HFFc6 (cell line): ENCODE measurements at regions not wholly inside any gene's neighbourhood (a gene's known extent, or its start where the extent isn't known, plus 50 kb on each side); places are given as distances from the start of the nearest gene placed in this dataset.

ENCODE experiments used
- DNase-seq: peaks from one replicate; pipeline ENCODE4 v3.0.0-alpha.2; 2018
- H3K27ac Mint-ChIP-seq: 2 replicates; pipeline ENCODE4 v1.8.0; 2020; ENCODE audit warnings: mild to moderate bottlenecking, mixed read lengths
- H3K27me3 Mint-ChIP-seq: 2 replicates; pipeline ENCODE4 v1.8.0; 2021; ENCODE audit warnings: mild to moderate bottlenecking, moderate library complexity, mixed read lengths; ENCODE audit not compliant: insufficient read depth
- H3K36me3 Mint-ChIP-seq: 2 replicates; pipeline ENCODE4 v1.8.0; 2021; ENCODE audit warnings: low read depth, mixed read lengths
- H3K4me1 Mint-ChIP-seq: 2 replicates; pipeline ENCODE4 v1.8.0; 2020; ENCODE audit warnings: low read depth, mixed read lengths
- H3K4me3 Mint-ChIP-seq: 2 replicates; pipeline ENCODE4 v1.8.0; 2020; ENCODE audit warnings: mild to moderate bottlenecking, moderate library complexity, mixed read lengths
- H3K9me3 Mint-ChIP-seq: 2 replicates; pipeline ENCODE4 v1.8.0; 2020; ENCODE audit warnings: mild to moderate bottlenecking, mixed read lengths
- CTCF ChIP-seq: fragments of 200-600 bp; sonication (generic); IDR thresholded peaks from 2 replicates; pipeline ENCODE4 v1.5.0; 2021; ENCODE audit warnings: antibody characterized with exemption, mild to moderate bottlenecking

- Mint-ChIP-seq H3K4me1 (peaks cover 56% of the 10 kb centered on the region), H3K4me3 (no peak overlapping the region), H3K27ac (peak overlapping the region; percentile 79), H3K36me3 (no peaks in the 10 kb centered on the region), H3K27me3 (no peaks in the 10 kb centered on the region), H3K9me3 (no peaks in the 10 kb centered on the region)
- peak; percentile 67 for DNase-seq
- TF ChIP-seq CTCF: 0 out of 2 replicates have a peak, but pooled peaks have one; percentile 22
Measured at GRCh38 chr1:221856228-221857093, 114.6 kb upstream of the DUSP10 start.

DNA sequence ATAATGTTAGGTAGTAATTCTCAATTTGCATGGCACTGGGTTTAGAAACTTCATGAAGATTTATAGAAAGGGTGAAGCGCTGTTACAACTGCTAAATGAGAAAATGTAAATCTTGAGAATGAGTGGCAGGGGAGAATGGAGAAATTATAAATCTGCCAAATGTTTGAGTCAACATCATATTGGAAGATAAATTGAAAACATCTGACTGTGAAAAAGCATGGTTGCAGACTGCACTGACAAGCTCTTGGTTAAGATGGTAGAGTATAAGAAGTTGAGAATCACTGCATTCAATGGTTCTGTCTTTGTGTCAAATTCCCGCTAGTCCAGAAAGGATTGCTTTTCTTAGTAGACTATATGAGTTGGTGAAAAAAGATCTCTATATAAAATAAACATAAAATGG, 113.3 kb upstream of the DUSP10 start:
- TF ChIP-seq CTCF: no peak
- peaks cover 64% of the 10 kb centered on the region for H3K4me1 Mint-ChIP-seq
- no peak overlapping the region for H3K4me3 Mint-ChIP-seq
- no peaks in the 10 kb centered on the region for H3K36me3 Mint-ChIP-seq
- H3K9me3 Mint-ChIP-seq: no peaks in the 10 kb centered on the region
- no peaks in the 10 kb centered on the region for H3K27me3 Mint-ChIP-seq
- H3K27ac Mint-ChIP-seq: no peak overlapping the region
- no peak for DNase-seq

DNA sequence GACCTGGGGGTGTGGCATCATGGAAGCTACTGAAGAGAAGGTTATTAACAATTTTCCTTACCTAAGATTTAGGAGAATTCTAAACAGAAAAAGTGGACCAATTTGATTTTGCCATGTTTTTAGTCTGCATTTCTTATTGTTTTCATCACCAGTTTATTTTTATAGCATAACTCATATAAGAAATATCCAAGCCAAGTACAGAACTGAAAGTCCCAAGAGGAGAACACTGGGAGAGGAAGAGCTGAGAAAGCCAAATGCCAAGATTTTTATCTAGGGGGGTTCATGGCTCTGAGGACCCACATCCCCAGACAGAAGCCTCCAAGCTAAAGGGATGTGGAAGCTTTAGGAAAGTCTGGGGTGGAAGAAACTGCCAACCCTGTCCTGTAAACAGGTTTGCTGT, 109.4 kb upstream of the DUSP10 start:
- no peak for DNase-seq
- Mint-ChIP-seq H3K4me1 (peaks cover 36% of the 10 kb centered on the region), H3K27me3 (no peaks in the 10 kb centered on the region), H3K9me3 (no peaks in the 10 kb centered on the region), H3K27ac (no peak overlapping the region), H3K36me3 (no peaks in the 10 kb centered on the region), H3K4me3 (no peak overlapping the region)
- TF ChIP-seq CTCF: no peak

DNA sequence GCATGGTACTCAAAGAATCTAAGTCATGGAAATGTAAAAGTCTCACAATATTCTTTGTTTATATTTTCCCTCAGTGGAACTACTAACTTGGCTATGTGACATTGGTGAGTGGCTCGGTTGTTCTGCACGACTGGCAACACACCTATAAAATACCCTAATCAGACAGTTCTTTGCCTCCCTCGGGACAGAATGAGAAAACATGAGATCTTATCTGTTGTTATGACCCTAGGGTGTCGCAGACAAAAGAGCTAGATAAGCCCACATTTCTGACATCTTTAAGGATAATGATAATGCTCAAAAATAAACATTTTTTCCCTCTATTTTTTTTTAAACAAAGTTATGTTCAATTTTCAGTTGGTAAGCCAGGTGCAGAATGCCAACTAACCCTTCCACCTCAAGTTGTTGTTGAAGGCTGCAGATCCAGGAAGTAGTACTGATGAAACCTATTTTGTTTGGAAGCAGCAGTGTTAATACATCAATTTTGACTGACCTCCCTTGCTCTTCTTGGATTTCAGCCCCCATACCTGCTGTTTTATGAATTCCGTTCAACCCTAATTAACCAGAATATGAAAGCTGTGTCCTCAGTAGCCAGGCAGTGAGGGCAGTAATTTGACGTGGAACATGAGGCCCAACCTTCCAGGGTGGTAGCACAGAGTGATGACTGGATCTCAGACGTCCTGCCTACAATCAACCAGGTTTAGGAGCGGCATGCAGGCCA, 108.7 kb upstream of the DUSP10 start:
- Mint-ChIP-seq H3K4me3 (no peak overlapping the region), H3K36me3 (no peaks in the 10 kb centered on the region), H3K9me3 (no peaks in the 10 kb centered on the region), H3K27ac (no peak overlapping the region), H3K4me1 (peaks cover 36% of the 10 kb centered on the region), H3K27me3 (no peaks in the 10 kb centered on the region)
- TF ChIP-seq CTCF: no peak
- no peak for DNase-seq

DNA sequence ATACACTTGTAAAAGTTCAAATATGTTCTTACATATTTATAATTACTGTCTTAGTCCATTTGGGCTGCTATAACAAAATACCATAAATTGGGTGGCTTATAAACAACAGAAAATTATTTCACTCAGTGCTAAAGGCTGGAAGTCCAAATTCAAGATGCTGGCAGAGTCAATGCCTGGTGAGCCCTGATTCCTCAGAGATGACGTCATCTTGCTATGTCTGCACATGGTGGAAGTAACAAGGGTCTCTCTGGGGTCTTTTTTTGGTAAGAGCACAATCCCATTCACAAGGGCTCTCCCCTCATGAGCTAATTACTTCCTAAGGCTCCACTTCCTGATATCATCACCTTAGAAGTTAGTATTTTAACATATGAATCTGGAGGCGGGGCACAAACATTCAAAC, 108.0 kb upstream of the DUSP10 start:
- TF ChIP-seq CTCF: no peak
- H3K4me1 Mint-ChIP-seq: peaks cover 36% of the 10 kb centered on the region
- DNase-seq: no peak
- H3K4me3 Mint-ChIP-seq: no peak overlapping the region
- no peaks in the 10 kb centered on the region for H3K27me3 Mint-ChIP-seq
- no peak overlapping the region for H3K27ac Mint-ChIP-seq
- no peaks in the 10 kb centered on the region for H3K36me3 Mint-ChIP-seq
- no peaks in the 10 kb centered on the region for H3K9me3 Mint-ChIP-seq
